HepG2 (cell line): ENCODE measurements at regions not wholly inside any gene's neighbourhood (a gene's known extent, or its start where the extent isn't known, plus 50 kb on each side); places are given as distances from the start of the nearest gene placed in this dataset.

Experiments
- ATAC-seq: fragments of 200-7000 bp; cut with Tn5 transposase; 3 replicates; pipeline ENCODE4 v1.9.1; 2020; ENCODE audit warnings: mild to moderate bottlenecking, moderate library complexity
- BruUV-seq: library from RNA; stranded (reverse); fragments of 400-500 nt; replicated peaks from 2 replicates; lab custom pipeline; 2021; lab: Mats Ljungman, UMichigan
- CTCF ChIA-PET: fragments of 300-600 bp; formaldehyde crosslinking; extraction: SDS; loops from one replicate; lab custom pipeline; 2021; ENCODE audit warnings: low total read pairs, inconsistent platforms, low intra/inter-chr PET ratio; lab: Yijun Ruan, JAX
- POLR2A ChIA-PET: fragments of 350-600 bp; sonication (Branson Sonifier 250); formaldehyde crosslinking; loops from one replicate; lab custom pipeline; 2020; ENCODE audit warnings: antibody characterized with exemption, inconsistent platforms; lab: Yijun Ruan, JAX
- DNase-seq: peaks from one replicate; pipeline ENCODE4 v3.0.0-alpha.2; 2015; ENCODE audit warnings: low spot score
- FAIRE-seq: peaks from 3 replicates; lab custom pipeline; 2011; peaks lifted over from hg19 to GRCh38; lab: Jason Lieb, UNC
- H2AFZ ChIP-seq: one replicate; pipeline ENCODE4 v1.6.1; 2011; ENCODE audit warnings: low read length, inconsistent platforms
- H3K27ac ChIP-seq: fragments of 300-600 bp; 3 replicates; pipeline ENCODE4 v1.8.0; 2011; ENCODE audit warnings: mixed run types, mild to moderate bottlenecking, mixed read lengths, low read length, inconsistent platforms; ENCODE audit not compliant: insufficient read depth; ENCODE audit errors: extremely low read length
- H3K27me3 ChIP-seq, 2 experiments: fragments of 200-600 bp in 1 of 2; 2 replicates in 1 of 2; 3 replicates in 1 of 2; pipeline versions ENCODE4 v1.6.0 to v1.8.0; 2011; ENCODE audit warnings: low read length in 2 of 2, mild to moderate bottlenecking in 2 of 2, moderate library complexity in 2 of 2, inconsistent platforms in 1 of 2; ENCODE audit not compliant: insufficient read depth in 2 of 2, control insufficient read depth in 1 of 2
- H3K36me3 ChIP-seq, 2 experiments: fragments of 200-600 bp in 1 of 2; replicated peaks in 1 of 2; 2 replicates in 1 of 2; 3 replicates in 1 of 2; pipeline versions ENCODE4 v1.5.1 to v1.8.0; 2011; ENCODE audit warnings: low read length in 2 of 2, inconsistent platforms in 1 of 2; ENCODE audit not compliant: insufficient read depth in 2 of 2, control insufficient read depth in 1 of 2
- H3K4me1 ChIP-seq: 2 replicates; pipeline ENCODE4 v1.5.1; 2012; ENCODE audit warnings: low read length, inconsistent platforms; ENCODE audit not compliant: insufficient read depth
- H3K4me2 ChIP-seq: 2 replicates; pipeline ENCODE4 v1.6.0; 2011; ENCODE audit warnings: low read depth, low read length, inconsistent platforms
- H3K4me3 ChIP-seq, 3 experiments: fragments of 200-600 bp in 1 of 3; sonication (generic), shearing (Covaris generic) in 1 of 3; replicated peaks in 1 of 3; 2 replicates each; pipeline ENCODE4 v1.5.1; 2011 to 2016; ENCODE audit warnings: low read length in 3 of 3, inconsistent platforms in 2 of 3, low read depth in 2 of 3, mild to moderate bottlenecking in 2 of 3, control low read depth in 1 of 3, mixed read lengths in 1 of 3; ENCODE audit not compliant: insufficient read depth in 1 of 3
- H3K79me2 ChIP-seq: one replicate; pipeline ENCODE4 v1.6.1; 2011; ENCODE audit warnings: low read length, inconsistent platforms; ENCODE audit not compliant: insufficient read depth
- H3K9ac ChIP-seq: 2 replicates; pipeline ENCODE4 v1.6.0; 2011; ENCODE audit warnings: mild to moderate bottlenecking, low read depth, low read length, inconsistent platforms; ENCODE audit not compliant: insufficient read depth
- H3K9me3 ChIP-seq: 2 replicates; pipeline ENCODE4 v1.5.1; 2012; ENCODE audit warnings: mild to moderate bottlenecking, low read length
- H4K20me1 ChIP-seq: 2 replicates; pipeline ENCODE4 v1.6.0; 2011; ENCODE audit warnings: inconsistent platforms, mild to moderate bottlenecking, low read length, moderate library complexity; ENCODE audit not compliant: insufficient read depth
- ATF7 ChIP-seq, 2 experiments: fragments of 450-650 bp in 1 of 2; sonication (generic) in 1 of 2; formaldehyde crosslinking in 1 of 2; IDR thresholded peaks; 2 replicates each; pipeline versions ENCODE4 v1.4.0 to v1.6.1; 2016 to 2020; ENCODE audit warnings: antibody characterized with exemption in 1 of 2, mild to moderate bottlenecking in 1 of 2, missing genetic modification reagents in 1 of 2
- GRHL1 ChIP-seq: sonication (generic); formaldehyde crosslinking; conservative IDR thresholded peaks from 2 replicates; pipeline ENCODE4 v1.8.0; 2022; ENCODE audit warnings: missing genetic modification reagents
- MXI1 ChIP-seq: IDR thresholded peaks from 3 replicates; pipeline ENCODE4 v1.6.1; 2012; ENCODE audit warnings: low read depth, low read length, inconsistent platforms, borderline replicate concordance
- RELA ChIP-seq: sonication (generic); formaldehyde crosslinking; IDR thresholded peaks from 2 replicates; pipeline ENCODE4 v1.4.0; 2020; ENCODE audit warnings: missing genetic modification reagents
- ZNF256 ChIP-seq: sonication (generic); formaldehyde crosslinking; conservative IDR thresholded peaks from 2 replicates; pipeline ENCODE4 v1.4.0; 2020; ENCODE audit warnings: missing genetic modification reagents
- ZNF30 ChIP-seq: sonication (generic); formaldehyde crosslinking; IDR thresholded peaks from 2 replicates; pipeline ENCODE4 v1.5.0; 2020; ENCODE audit warnings: mild to moderate bottlenecking, missing genetic modification reagents
- ZNF512B ChIP-seq: sonication (generic); formaldehyde crosslinking; IDR thresholded peaks from 2 replicates; pipeline ENCODE4 v1.5.1; 2020; ENCODE audit warnings: missing genetic modification reagents, mild to moderate bottlenecking, borderline replicate concordance
- in situ Hi-C: cut with HindIII; loops from 2 replicates; pipeline ENCODE4 v1.10.0; 2017; ENCODE audit warnings: low pct_unique_long_range_greater_than_20kb; ENCODE audit not compliant: extremely low pct_ligation_motif_present
- intact Hi-C: fragments of 100-400 bp; cut with micrococcal nuclease; formaldehyde crosslinking; loops from one replicate; pipeline ENCODE4 v1.10.0; 2022; ENCODE audit not compliant: unreplicated experiment

GRCh38 chr2:212794471-212794870, 255.9 kb upstream of the ERBB4 start:
- Histone ChIP-seq H3K9me3 (no peaks in the 10 kb centered on the region), H4K20me1 (no peaks in the 10 kb centered on the region), H3K27ac (no peak overlapping the region), H3K4me3 (no peak overlapping the region), H3K36me3 (no peaks in the 10 kb centered on the region), H3K9ac (no peak overlapping the region), H3K4me1 (no peaks in the 10 kb centered on the region), H3K27me3 (no peaks in the 10 kb centered on the region)
- FAIRE-seq (no peak), DNase-seq (no peak)
- intact Hi-C loops: no loop called here
- BruUV-seq: no TSS peak
- CTCF ChIA-PET: no interaction called here
- in situ Hi-C loops: no loop called here
- TF ChIP-seq ATF7 (IDR thresholded peaks at IDR 0.05) (no peak), ATF7 (CRISPR knock-in tag; IDR thresholded peaks at IDR 0.05) (no peak), ZNF30 (no peak), ZNF256 (no peak), MXI1 (no peak), GRHL1 (CRISPR knock-in tag) (no peak), RELA (CRISPR knock-in tag) (no peak), ZNF512B (CRISPR knock-in tag) (no peak)
- TF ChIP-seq, all 625 proteins: peak for 0
- POLR2A ChIA-PET: no interaction called here
- ATAC-seq: no peak
- H3K79me2 ChIP-seq: no peaks in the 10 kb centered on the region
- no peak overlapping the region for H3K4me2 ChIP-seq
- no peak overlapping the region for H2AFZ ChIP-seq
